Gastroesophageal sphincter (tissue), 3 donors: ENCODE measurements at regions not wholly inside any gene's neighbourhood (a gene's known extent, or its start where the extent isn't known, plus 50 kb on each side); places are given as distances from the start of the nearest gene placed in this dataset.

ENCODE experiments used
- POLR2A ChIP-seq, 2 donors: fragments of 450-650 bp; IDR thresholded peaks; one replicate each; pipeline ENCODE4 v1.6.1; 2017; ENCODE audit warnings: antibody characterized with exemption in 2 of 2, mild to moderate bottlenecking in 2 of 2, moderate library complexity in 1 of 2
- TF ChIP-seq, protein P1 (sequence below), 4 experiments: fragments of 200-600 bp in 2 of 4; fragments of 450-650 bp in 2 of 4; sonication (generic) in 1 of 4; IDR thresholded peaks; one replicate each; pipeline ENCODE4 v1.5.1; 2017 to 2019; ENCODE audit warnings: antibody characterized with exemption in 4 of 4, mild to moderate bottlenecking in 2 of 4, moderate library complexity in 2 of 4

DNA sequence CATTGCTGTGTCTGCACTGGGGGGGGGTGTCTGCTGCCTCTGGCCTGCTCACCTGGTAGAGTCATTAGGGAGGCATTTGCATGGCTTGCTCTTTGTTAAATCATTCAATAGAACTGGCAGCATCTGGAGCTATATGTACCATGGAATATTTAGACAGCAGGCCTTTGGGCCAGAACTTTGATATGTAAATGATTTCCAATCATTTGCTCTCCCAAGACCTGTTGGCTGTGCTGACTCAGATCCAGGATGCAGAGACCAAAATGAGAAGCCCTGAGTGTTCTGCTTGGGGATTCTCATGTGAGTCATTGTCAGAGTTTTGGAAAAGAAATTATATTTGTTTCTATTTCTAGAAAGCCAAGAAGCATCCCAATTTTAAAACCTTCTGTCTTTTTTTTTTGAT, 257.6 kb upstream of the IGFBP3 start:
- TF ChIP-seq POLR2A (IDR thresholded peaks at IDR 0.05), result no peak
- TF ChIP-seq, protein P1, sequence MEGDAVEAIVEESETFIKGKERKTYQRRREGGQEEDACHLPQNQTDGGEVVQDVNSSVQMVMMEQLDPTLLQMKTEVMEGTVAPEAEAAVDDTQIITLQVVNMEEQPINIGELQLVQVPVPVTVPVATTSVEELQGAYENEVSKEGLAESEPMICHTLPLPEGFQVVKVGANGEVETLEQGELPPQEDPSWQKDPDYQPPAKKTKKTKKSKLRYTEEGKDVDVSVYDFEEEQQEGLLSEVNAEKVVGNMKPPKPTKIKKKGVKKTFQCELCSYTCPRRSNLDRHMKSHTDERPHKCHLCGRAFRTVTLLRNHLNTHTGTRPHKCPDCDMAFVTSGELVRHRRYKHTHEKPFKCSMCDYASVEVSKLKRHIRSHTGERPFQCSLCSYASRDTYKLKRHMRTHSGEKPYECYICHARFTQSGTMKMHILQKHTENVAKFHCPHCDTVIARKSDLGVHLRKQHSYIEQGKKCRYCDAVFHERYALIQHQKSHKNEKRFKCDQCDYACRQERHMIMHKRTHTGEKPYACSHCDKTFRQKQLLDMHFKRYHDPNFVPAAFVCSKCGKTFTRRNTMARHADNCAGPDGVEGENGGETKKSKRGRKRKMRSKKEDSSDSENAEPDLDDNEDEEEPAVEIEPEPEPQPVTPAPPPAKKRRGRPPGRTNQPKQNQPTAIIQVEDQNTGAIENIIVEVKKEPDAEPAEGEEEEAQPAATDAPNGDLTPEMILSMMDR (IDR thresholded peaks at IDR 0.05), result no peak
